H1 (cell line): ENCODE measurements at regions not wholly inside any gene's neighbourhood (a gene's known extent, or its start where the extent isn't known, plus 50 kb on each side); places are given as distances from the start of the nearest gene placed in this dataset.

Experiments used
- CTCF ChIA-PET: fragments of 300-600 bp; sonication (Branson Sonifier 250); formaldehyde crosslinking; loops from one replicate; lab custom pipeline; 2021; ENCODE audit not compliant: partially characterized antibody; lab: Charles Lee
- POLR2A ChIA-PET: fragments of 300-600 bp; sonication (Branson Sonifier 250); formaldehyde crosslinking; loops from one replicate; lab custom pipeline; 2021; ENCODE audit warnings: inconsistent platforms; ENCODE audit not compliant: partially characterized antibody; lab: Charles Lee
- DNase-seq, 2 experiments: peaks; one replicate each; pipeline versions ENCODE4 v3.0.0 to v3.0.0-alpha.2; 2010 to 2022; ENCODE audit warnings: low spot score in 2 of 2, low read depth in 1 of 2, mixed read lengths in 1 of 2
- FAIRE-seq: peaks from 2 replicates; lab custom pipeline; 2011; peaks lifted over from hg19 to GRCh38; lab: Jason Lieb, UNC
- H2AFZ ChIP-seq: 2 replicates; pipeline ENCODE4 v1.8.1; 2012; ENCODE audit warnings: low read length, inconsistent platforms
- H2AK5ac ChIP-seq: 2 replicates; pipeline ENCODE4 v1.6.1; 2013; ENCODE audit warnings: low read depth, low read length
- H2BK120ac ChIP-seq: replicated peaks from 2 replicates; pipeline ENCODE3; 2013; ENCODE audit warnings: low read depth, low read length, inconsistent platforms
- H2BK12ac ChIP-seq: 2 replicates; pipeline ENCODE4 v1.6.1; 2013; ENCODE audit warnings: low read depth, low read length
- H2BK15ac ChIP-seq: 2 replicates; pipeline ENCODE4 v1.6.1; 2013; ENCODE audit warnings: low read length
- H2BK20ac ChIP-seq: 2 replicates; pipeline ENCODE4 v1.6.1; 2013; ENCODE audit warnings: low read length
- H2BK5ac ChIP-seq: 2 replicates; pipeline ENCODE4 v1.6.1; 2013; ENCODE audit warnings: low read depth, low read length
- H3K14ac ChIP-seq: 2 replicates; pipeline ENCODE4 v1.6.1; 2013; ENCODE audit warnings: inconsistent platforms; ENCODE audit not compliant: insufficient read length
- H3K18ac ChIP-seq: 2 replicates; pipeline ENCODE4 v1.6.1; 2013; ENCODE audit warnings: low read length; ENCODE audit errors: extremely low read depth
- H3K23ac ChIP-seq: 2 replicates; pipeline ENCODE4 v1.6.1; 2013; ENCODE audit warnings: inconsistent platforms; ENCODE audit not compliant: insufficient read length
- H3K23me2 ChIP-seq: 2 replicates; pipeline ENCODE4 v1.6.1; 2013; ENCODE audit warnings: low read depth, low read length
- H3K27ac ChIP-seq: 2 replicates; pipeline ENCODE4 v1.6.1; 2011; ENCODE audit warnings: low read depth, low read length, inconsistent platforms
- H3K27me3 ChIP-seq, 4 experiments: replicated peaks in 1 of 4; 1 replicate in 1 of 4; 2 replicates in 3 of 4; pipeline versions ENCODE4 v1.6.1 to v1.8.1; 2011 to 2013; ENCODE audit warnings: low read length in 3 of 4, mild to moderate bottlenecking in 3 of 4, inconsistent platforms in 2 of 4, mixed read lengths in 2 of 4, moderate library complexity in 1 of 4; ENCODE audit not compliant: control insufficient read depth in 3 of 4, insufficient read depth in 3 of 4; ENCODE audit errors: extremely low read depth in 1 of 4
- H3K36me3 ChIP-seq, 4 experiments: 2 replicates each; pipeline versions ENCODE4 v1.6.1 to v1.8.1; 2011 to 2013; ENCODE audit warnings: mild to moderate bottlenecking in 4 of 4, low read length in 3 of 4, moderate library complexity in 2 of 4, control low read depth in 1 of 4, inconsistent platforms in 1 of 4; ENCODE audit not compliant: insufficient read depth in 4 of 4, control insufficient read depth in 2 of 4
- H3K4ac ChIP-seq: replicated peaks from 2 replicates; pipeline ENCODE3; 2013; ENCODE audit warnings: low read length, low read depth, mixed read lengths, inconsistent platforms; ENCODE audit not compliant: insufficient read length
- H3K4me1 ChIP-seq, 4 experiments: replicated peaks in 1 of 4; 1 replicate in 1 of 4; 2 replicates in 3 of 4; pipeline versions ENCODE4 v1.6.1 to v1.8.1; 2011 to 2013; ENCODE audit warnings: low read length in 3 of 4, inconsistent platforms in 2 of 4, mixed read lengths in 1 of 4; ENCODE audit not compliant: insufficient read depth in 4 of 4, control insufficient read depth in 3 of 4
- H3K4me2 ChIP-seq, 2 experiments: 2 replicates each; pipeline versions ENCODE4 v1.6.1 to v1.8.1; 2011 to 2013; ENCODE audit warnings: low read depth in 2 of 2, low read length in 2 of 2, control low read depth in 1 of 2, inconsistent platforms in 1 of 2, mild to moderate bottlenecking in 1 of 2; ENCODE audit not compliant: insufficient read depth in 1 of 2
- H3K4me3 ChIP-seq, 4 experiments: fragments of 200-600, 300-600 bp in 1 of 4; sonication (generic), shearing (Covaris generic), sonication (Bioruptor Twin) in 1 of 4; 2 replicates each; pipeline versions ENCODE4 v1.5.1 to v1.8.1; 2011 to 2016; ENCODE audit warnings: low read length in 4 of 4, low read depth in 3 of 4, control low read depth in 2 of 4, inconsistent platforms in 2 of 4, mild to moderate bottlenecking in 2 of 4, mixed read lengths in 1 of 4, moderate library complexity in 1 of 4; ENCODE audit not compliant: insufficient read depth in 2 of 4; ENCODE audit errors: extremely low read depth in 1 of 4
- H3K56ac ChIP-seq: replicated peaks from 2 replicates; pipeline ENCODE3; 2013; ENCODE audit warnings: low read depth, mild to moderate bottlenecking, mixed read lengths, low read length, inconsistent platforms; ENCODE audit not compliant: insufficient read length
- H3K79me1 ChIP-seq: 2 replicates; pipeline ENCODE4 v1.6.1; 2013; ENCODE audit warnings: low read depth, low read length, control low read depth
- H3K79me2 ChIP-seq, 2 experiments: 2 replicates each; pipeline versions ENCODE4 v1.6.1 to v1.8.1; 2012 to 2013; ENCODE audit warnings: low read length in 2 of 2, mild to moderate bottlenecking in 2 of 2, inconsistent platforms in 1 of 2; ENCODE audit not compliant: insufficient read depth in 2 of 2, control insufficient read depth in 1 of 2
- H3K9ac ChIP-seq, 4 experiments: replicated peaks in 1 of 4; 1 replicate in 1 of 4; 2 replicates in 3 of 4; pipeline versions ENCODE4 v1.6.1 to v1.8.1; 2011 to 2013; ENCODE audit warnings: low read depth in 3 of 4, low read length in 3 of 4, control low read depth in 2 of 4, mild to moderate bottlenecking in 2 of 4, moderate library complexity in 2 of 4, inconsistent platforms in 1 of 4; ENCODE audit errors: extremely low read depth in 1 of 4
- H3K9me3 ChIP-seq, 2 experiments: 2 replicates each; pipeline versions ENCODE4 v1.6.1 to v1.8.1; 2012 to 2013; ENCODE audit warnings: mild to moderate bottlenecking in 2 of 2, moderate library complexity in 2 of 2, control low read depth in 1 of 2, inconsistent platforms in 1 of 2, low read depth in 1 of 2, low read length in 1 of 2, mixed read lengths in 1 of 2; ENCODE audit not compliant: insufficient read depth in 2 of 2
- H4K20me1 ChIP-seq, 2 experiments: replicated peaks in 1 of 2; 2 replicates each; pipeline versions ENCODE3 to v1.8.1; 2011 to 2013; ENCODE audit warnings: inconsistent platforms in 2 of 2, low read length in 2 of 2, mild to moderate bottlenecking in 1 of 2; ENCODE audit not compliant: insufficient read depth in 2 of 2, control insufficient read depth in 1 of 2
- H4K5ac ChIP-seq: 2 replicates; pipeline ENCODE4 v1.6.1; 2013; ENCODE audit warnings: low read length, low read depth, mixed read lengths, inconsistent platforms; ENCODE audit not compliant: insufficient read length
- H4K8ac ChIP-seq: 2 replicates; pipeline ENCODE4 v1.8.0; 2013; ENCODE audit warnings: mild to moderate bottlenecking, moderate library complexity, low read length, inconsistent platforms; ENCODE audit not compliant: insufficient read depth; ENCODE audit errors: extremely low read depth
- H4K91ac ChIP-seq: replicated peaks from 2 replicates; pipeline ENCODE3; 2013; ENCODE audit warnings: low read length, mixed read lengths, inconsistent platforms; ENCODE audit not compliant: insufficient read length
- BCL11A ChIP-seq, 2 experiments: IDR thresholded peaks; one replicate each; pipeline ENCODE4 v1.6.1; 2011; ENCODE audit warnings: low read depth in 2 of 2, low read length in 2 of 2, mild to moderate bottlenecking in 2 of 2
- CBX8 ChIP-seq: fragments of 300-800, 300-1000 bp; sonication (generic); IDR thresholded peaks from 2 replicates; pipeline ENCODE4 v1.7.1; 2016; ENCODE audit warnings: low read depth, low read length, borderline replicate concordance
- CHD1 ChIP-seq: IDR thresholded peaks from 2 replicates; pipeline ENCODE4 v1.6.1; 2012; ENCODE audit warnings: low read depth, low read length, improper control_type of control experiment
- E2F6 ChIP-seq: IDR thresholded peaks from 2 replicates; pipeline ENCODE4 v1.6.1; 2012; ENCODE audit warnings: inconsistent platforms
- EP300 ChIP-seq, 2 experiments: IDR thresholded peaks; 1 replicate in 1 of 2; 2 replicates in 1 of 2; pipeline ENCODE4 v1.6.1; 2011 to 2012; ENCODE audit warnings: low read depth in 2 of 2, low read length in 2 of 2, mild to moderate bottlenecking in 2 of 2, borderline replicate concordance in 1 of 2, inconsistent platforms in 1 of 2, moderate library complexity in 1 of 2
- PHF8 ChIP-seq: fragments of 200-600 bp; sonication (generic); conservative IDR thresholded peaks from 2 replicates; pipeline ENCODE4 v1.7.1; 2012; ENCODE audit warnings: low read depth, mild to moderate bottlenecking, inconsistent platforms, low read length, moderate library complexity
- RAD21 ChIP-seq, 2 experiments: IDR thresholded peaks in 1 of 2; conservative IDR thresholded peaks in 1 of 2; 2 replicates each; pipeline ENCODE4 v1.6.1; 2011; ENCODE audit warnings: low read depth in 2 of 2, low read length in 2 of 2, improper control_type of control experiment in 1 of 2, inconsistent platforms in 1 of 2, mild to moderate bottlenecking in 1 of 2, moderate library complexity in 1 of 2
- SIN3A ChIP-seq, 2 experiments: IDR thresholded peaks in 1 of 2; conservative IDR thresholded peaks in 1 of 2; 2 replicates each; pipeline ENCODE4 v1.6.1; 2011 to 2012; ENCODE audit warnings: low read length in 2 of 2, improper control_type of control experiment in 1 of 2, low read depth in 1 of 2, mild to moderate bottlenecking in 1 of 2
- SIRT6 ChIP-seq: IDR thresholded peaks from one replicate; pipeline ENCODE4 v1.7.1; 2012; ENCODE audit warnings: low read length, inconsistent platforms
- SP2 ChIP-seq: IDR thresholded peaks from 2 replicates; pipeline ENCODE4 v1.6.1; 2012; ENCODE audit warnings: mild to moderate bottlenecking, low read length, inconsistent platforms
- TAF1 ChIP-seq: IDR thresholded peaks from 2 replicates; pipeline ENCODE4 v1.6.1; 2011; ENCODE audit warnings: mild to moderate bottlenecking, low read depth, low read length
- TCF12 ChIP-seq: IDR thresholded peaks from 2 replicates; pipeline ENCODE4 v1.6.1; 2011; ENCODE audit warnings: low read depth, mild to moderate bottlenecking, low read length
- WGBS, 2 experiments: shearing (Covaris generic) in 1 of 2; methylation state at CpG; one replicate each; pipeline versions ENCODE4 v1.1.6 to v1.1.7; 2013 to 2015; ENCODE audit warnings: low lambda C conversion rate in 2 of 2, mixed read lengths in 2 of 2, inconsistent platforms in 1 of 2, low coverage in 1 of 2, missing lambda C conversion rate in 1 of 2; ENCODE audit not compliant: insufficient replicate concordance in 2 of 2, insufficient coverage in 1 of 2, insufficient read length in 1 of 2; ENCODE audit errors: extremely low coverage in 1 of 2, missing lambda C conversion rate in 1 of 2; 5-methylcytosine and 5-hydroxymethylcytosine counted together

DNA sequence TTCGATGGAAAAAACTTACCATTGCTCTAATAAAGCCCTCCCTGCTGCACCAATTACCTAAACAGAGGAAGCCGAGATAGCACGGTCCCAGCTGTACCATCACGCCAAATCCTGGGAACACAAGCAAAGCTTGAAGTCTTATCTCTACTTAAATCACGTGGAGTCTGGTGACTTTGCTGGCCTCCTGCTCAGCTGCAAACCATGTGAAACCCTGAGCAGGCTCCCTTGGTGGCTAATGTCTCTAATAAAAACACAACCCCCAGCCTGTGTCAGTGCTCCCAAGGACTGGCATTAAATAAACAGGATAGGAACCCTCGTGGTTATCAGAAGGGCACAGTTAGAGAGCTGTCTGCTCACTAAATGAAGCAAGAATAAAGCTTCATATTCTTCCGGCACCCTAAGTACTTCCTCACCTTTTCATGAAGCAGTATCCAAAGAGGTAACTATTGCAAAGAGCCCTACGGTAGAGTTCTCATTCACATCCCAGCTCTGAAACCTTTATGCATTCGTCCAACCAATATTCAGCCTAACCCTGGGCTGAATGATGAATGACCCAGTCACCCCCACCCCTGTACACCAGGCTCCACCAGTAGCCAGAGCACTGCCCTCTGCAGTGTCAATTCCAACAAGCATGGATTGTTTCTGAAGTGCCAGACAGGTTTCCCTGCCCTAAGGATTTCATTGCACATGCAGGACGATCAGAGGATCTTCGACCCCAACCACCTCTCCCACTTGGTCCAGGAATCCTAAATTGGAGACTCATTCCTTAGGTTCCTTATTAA, 452.7 kb upstream of the TMPO start:
- Histone ChIP-seq H2AK5ac (no peak overlapping the region), H2BK12ac (no peak overlapping the region), H4K5ac (no peak overlapping the region), H4K8ac (no peak overlapping the region), H4K20me1 (no peaks in the 10 kb centered on the region), H3K23me2 (no peaks in the 10 kb centered on the region), H3K27ac (no peak overlapping the region), H3K9me3 (no peaks in the 10 kb centered on the region), H2BK20ac (no peak overlapping the region), H2BK15ac (no peak overlapping the region), H3K36me3 (no peaks in the 10 kb centered on the region), H3K9ac (no peak overlapping the region), H3K4me1 (no peaks in the 10 kb centered on the region), H3K18ac (no peak overlapping the region), H2BK120ac (no peak overlapping the region), H3K14ac (no peak overlapping the region), H4K91ac (no peak overlapping the region), H3K4me3 (no peak overlapping the region), H2BK5ac (no peak overlapping the region), H3K4ac (no peak overlapping the region), H2AFZ (no peak overlapping the region), H3K56ac (no peak overlapping the region), H3K4me2 (no peak overlapping the region), H3K79me2 (no peaks in the 10 kb centered on the region), H3K27me3 (no peaks in the 10 kb centered on the region), H3K23ac (no peak overlapping the region), H3K79me1 (no peaks in the 10 kb centered on the region; the same call in 1 of the 2 replicates)
- FAIRE-seq (no peak), DNase-seq (no peak)
- ChIA-PET CTCF (interaction anchor here (0.6 to 1.4 kb wide), 5 partner anchors 19 to 246 kb away, joined by 3 to 6 read pairs (median 4); no protein-coding TSS in a partner anchor), POLR2A (no interaction called here)
- WGBS, 2 experiments, result 91% methylated on average over 11 of the region's 11 CpGs; no CpG with 5 or more reads in 1 of the 2 experiments
- TF ChIP-seq CHD1 (no peak), SP2 (no peak), TAF1 (no peak), EP300 (IDR thresholded peaks at IDR 0.05; ENCODE audit: borderline replicate concordance in 1 of 2, low read depth in 2 of 2, low read length in 2 of 2) (no peak), PHF8 (no peak), SIRT6 (no peak), CBX8 (no peak), E2F6 (no peak), BCL11A (IDR thresholded peaks at IDR 0.05; ENCODE audit: low read depth in 2 of 2, low read length in 2 of 2) (no peak), SIN3A (conservative IDR thresholded peaks at IDR 0.05 in 1 of 2, IDR thresholded peaks at IDR 0.05 in 1 of 2; ENCODE audit: low read depth in 1 of 2, low read length in 2 of 2) (no peak), TCF12 (no peak), RAD21 (IDR thresholded peaks at IDR 0.05 in 1 of 2, conservative IDR thresholded peaks at IDR 0.05 in 1 of 2; ENCODE audit: low read depth in 2 of 2, low read length in 2 of 2) (no peak)
